ENCODE measurements at regions not wholly inside any gene's neighbourhood (a gene's known extent, or its start where the extent isn't known, plus 50 kb on each side); places are given as distances from the start of the nearest gene placed in this dataset.

- Histone ChIP-seq H3K27ac (ENCODE audit: low read length) (no peak overlapping the region), H3K4me3 (ENCODE audit: low read depth in 2 of 2, low read length in 2 of 2) (no peak overlapping the region), H3K9me3 (ENCODE audit: control insufficient read depth, insufficient read depth, low read depth, low read length) (no peaks in the 10 kb centered on the region), H3K4me1 (ENCODE audit: control insufficient read depth, insufficient read depth, low read length) (no peaks in the 10 kb centered on the region), H3K27me3 (ENCODE audit: control insufficient read depth, insufficient read depth, low read length) (no peaks in the 10 kb centered on the region), H3K36me3 (ENCODE audit: control insufficient read depth, insufficient read depth, low read length) (no peaks in the 10 kb centered on the region)
- TF ChIP-seq POLR2AphosphoS5 (IDR thresholded peaks at IDR 0.05; ENCODE audit: low read depth, low read length): no peak
- no peak for TF ChIP-seq SIN3A (IDR thresholded peaks at IDR 0.05; ENCODE audit: borderline replicate concordance, insufficient read depth, low read depth, low read length)
- no peak for TF ChIP-seq REST (IDR thresholded peaks at IDR 0.05; ENCODE audit: insufficient read depth in 1 of 2, low read depth in 2 of 2, low read length in 1 of 2)
- TF ChIP-seq, protein P1, sequence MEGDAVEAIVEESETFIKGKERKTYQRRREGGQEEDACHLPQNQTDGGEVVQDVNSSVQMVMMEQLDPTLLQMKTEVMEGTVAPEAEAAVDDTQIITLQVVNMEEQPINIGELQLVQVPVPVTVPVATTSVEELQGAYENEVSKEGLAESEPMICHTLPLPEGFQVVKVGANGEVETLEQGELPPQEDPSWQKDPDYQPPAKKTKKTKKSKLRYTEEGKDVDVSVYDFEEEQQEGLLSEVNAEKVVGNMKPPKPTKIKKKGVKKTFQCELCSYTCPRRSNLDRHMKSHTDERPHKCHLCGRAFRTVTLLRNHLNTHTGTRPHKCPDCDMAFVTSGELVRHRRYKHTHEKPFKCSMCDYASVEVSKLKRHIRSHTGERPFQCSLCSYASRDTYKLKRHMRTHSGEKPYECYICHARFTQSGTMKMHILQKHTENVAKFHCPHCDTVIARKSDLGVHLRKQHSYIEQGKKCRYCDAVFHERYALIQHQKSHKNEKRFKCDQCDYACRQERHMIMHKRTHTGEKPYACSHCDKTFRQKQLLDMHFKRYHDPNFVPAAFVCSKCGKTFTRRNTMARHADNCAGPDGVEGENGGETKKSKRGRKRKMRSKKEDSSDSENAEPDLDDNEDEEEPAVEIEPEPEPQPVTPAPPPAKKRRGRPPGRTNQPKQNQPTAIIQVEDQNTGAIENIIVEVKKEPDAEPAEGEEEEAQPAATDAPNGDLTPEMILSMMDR (IDR thresholded peaks at IDR 0.05): no peak
- TF ChIP-seq TCF7L2 (IDR thresholded peaks at IDR 0.05; ENCODE audit: low read depth, low read length): no peak
- ChIA-PET POLR2A (no interaction called here), CTCF (no interaction called here)
- in situ Hi-C loops (cut with HindIII; ENCODE audit: low pct_unique_long_range_greater_than_20kb, low sequenced_read_pairs): no loop called here
- ATAC-seq: no peak
- BruUV-seq (replicated peaks): no TSS peak
- intact Hi-C loops (cut with micrococcal nuclease; ENCODE audit: unreplicated experiment): no loop called here
- no peak for DNase-seq (ENCODE audit: low read depth, low spot score)
Observed at GRCh38 chr21:19501115-19501514, 1097.5 kb upstream of the TMPRSS15 start.

DNA sequence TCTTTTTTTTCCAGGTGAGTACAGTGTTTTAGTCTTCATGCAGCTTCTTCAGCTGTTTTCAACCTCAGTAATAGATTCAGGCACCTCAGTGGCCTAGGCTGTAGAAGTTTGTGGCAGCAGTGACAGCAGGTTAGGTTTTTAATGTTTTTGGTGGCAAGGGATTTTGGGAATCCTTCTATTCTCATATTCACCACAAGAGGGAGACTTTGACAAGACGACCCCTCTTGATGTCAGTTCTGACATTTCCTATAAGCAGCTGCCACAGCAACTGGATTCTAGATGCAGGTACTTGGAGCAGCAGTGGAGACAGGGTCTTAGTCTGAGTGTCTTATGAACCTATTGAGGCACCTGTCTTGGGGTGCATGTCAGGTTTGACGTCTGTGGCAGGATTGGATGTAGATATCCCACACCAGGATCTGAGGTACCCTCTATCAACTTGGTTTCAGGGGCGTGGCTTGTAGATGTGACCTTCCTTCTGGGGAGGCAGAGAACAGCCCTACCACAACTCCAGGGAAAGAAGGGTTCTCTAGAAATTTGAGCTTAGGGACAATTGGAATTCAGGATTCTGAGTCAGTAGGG, 1104.2 kb upstream of the TMPRSS15 start:
- ATAC-seq (no peak), DNase-seq (ENCODE audit: low read depth, low spot score) (no peak)
- no TSS peak for BruUV-seq (replicated peaks)
- H3K36me3 ChIP-seq (ENCODE audit: control insufficient read depth, insufficient read depth, low read length): no peaks in the 10 kb centered on the region
- ChIA-PET CTCF (no interaction called here), POLR2A (no interaction called here)
- no peak overlapping the region for H3K4me3 ChIP-seq (ENCODE audit: low read depth in 2 of 2, low read length in 2 of 2)
- no peaks in the 10 kb centered on the region for H3K4me1 ChIP-seq (ENCODE audit: control insufficient read depth, insufficient read depth, low read length)
- in situ Hi-C loops (cut with HindIII; ENCODE audit: low pct_unique_long_range_greater_than_20kb, low sequenced_read_pairs) (no loop called here), intact Hi-C loops (cut with micrococcal nuclease; ENCODE audit: unreplicated experiment) (no loop called here)
- no peaks in the 10 kb centered on the region for H3K9me3 ChIP-seq (ENCODE audit: control insufficient read depth, insufficient read depth, low read depth, low read length)
- no peaks in the 10 kb centered on the region for H3K27me3 ChIP-seq (ENCODE audit: control insufficient read depth, insufficient read depth, low read length)
- TF ChIP-seq TCF7L2 (IDR thresholded peaks at IDR 0.05; ENCODE audit: low read depth, low read length) (no peak), REST (IDR thresholded peaks at IDR 0.05; ENCODE audit: insufficient read depth in 1 of 2, low read depth in 2 of 2, low read length in 1 of 2) (no peak), SIN3A (IDR thresholded peaks at IDR 0.05; ENCODE audit: borderline replicate concordance, insufficient read depth, low read depth, low read length) (no peak), POLR2AphosphoS5 (IDR thresholded peaks at IDR 0.05; ENCODE audit: low read depth, low read length) (no peak)
- TF ChIP-seq, protein P1 (IDR thresholded peaks at IDR 0.05): peak; percentile 28
- H3K27ac ChIP-seq (ENCODE audit: low read length): no peak overlapping the region
